GM19395 (cell line): ENCODE measurements at regions not wholly inside any gene's neighbourhood (a gene's known extent, or its start where the extent isn't known, plus 50 kb on each side); places are given as distances from the start of the nearest gene placed in this dataset.
"Not testable (repeated sequence)": the region's sequence is repeated elsewhere in the genome, so short reads cannot be mapped to it uniquely, and the experiment has no call there.

Experiments
- ATAC-seq: cut with Tn5 transposase; IDR thresholded peaks from one replicate; pipeline ENCODE4 v1.9.1; 2021; ENCODE audit warnings: mild to moderate bottlenecking, moderate library complexity; ENCODE audit not compliant: unreplicated experiment

- no peak for ATAC-seq
These were observed 89.1 kb upstream of the C1GALT1C1 start for GRCh38 chrX:120718969-120719368.

GRCh38 chrX:120702337-120702736 is 72.5 kb upstream of the C1GALT1C1 start:
- not testable (repeated sequence) for ATAC-seq

- ATAC-seq, result peak; percentile 91
These were observed 67.2 kb upstream of the C1GALT1C1 start for GRCh38 chrX:120697053-120697452.

GRCh38 chrX:120692319-120692718 is 62.5 kb upstream of the C1GALT1C1 start:
- ATAC-seq, result no peak

- ATAC-seq, result no peak
These were observed 61.1 kb upstream of the C1GALT1C1 start for GRCh38 chrX:120690941-120691340.

GRCh38 chrX:120690344-120690743 is 60.5 kb upstream of the C1GALT1C1 start:
- no peak for ATAC-seq

GRCh38 chrX:120680090-120680489 is 50.2 kb upstream of the C1GALT1C1 start:
- no peak for ATAC-seq
